Caco-2 (cell line): ENCODE measurements at regions not wholly inside any gene's neighbourhood (a gene's known extent, or its start where the extent isn't known, plus 50 kb on each side); places are given as distances from the start of the nearest gene placed in this dataset.
A peak's percentile ranks its signal among the peaks of the same experiment; 100 is the strongest.
"Not testable (repeated sequence)": the region's sequence is repeated elsewhere in the genome, so short reads cannot be mapped to it uniquely, and the experiment has no call there.

Experiments used
- BruUV-seq: library from RNA; stranded (reverse); fragments of 400-500 nt; replicated peaks from 2 replicates; lab custom pipeline; 2021; lab: Mats Ljungman, UMichigan
- CTCF ChIA-PET: fragments of 300-600 bp; sonication (Branson Sonifier 250); formaldehyde crosslinking; loops from one replicate; lab custom pipeline; 2022; ENCODE audit warnings: antibody characterized with exemption; lab: Charles Lee
- POLR2A ChIA-PET: fragments of 300-600 bp; sonication (Branson Sonifier 250); formaldehyde crosslinking; loops from one replicate; lab custom pipeline; 2022; ENCODE audit warnings: antibody characterized with exemption; lab: Charles Lee
- DNase-seq, 2 experiments: peaks; one replicate each; pipeline versions ENCODE4 v3.0.0 to v3.0.0-alpha.2; 2020 to 2022
- H3K27me3 ChIP-seq: replicated peaks from 2 replicates; pipeline ENCODE4 v1.6.0; 2011; ENCODE audit warnings: low read length; ENCODE audit not compliant: control insufficient read depth, insufficient read depth
- H3K36me3 ChIP-seq: 2 replicates; pipeline ENCODE4 v1.5.1; 2011; ENCODE audit warnings: low read length; ENCODE audit not compliant: control insufficient read depth, insufficient read depth
- H3K4me1 ChIP-seq: fragments of 250-450 bp; sonication (Bioruptor Pico); 2 replicates; pipeline ENCODE4 v1.5.1; 2020; ENCODE audit warnings: mild to moderate bottlenecking
- H3K4me3 ChIP-seq: 2 replicates; pipeline ENCODE4 v1.5.1; 2011; ENCODE audit warnings: low read depth, mild to moderate bottlenecking, control low read depth, low read length
- H3K9me3 ChIP-seq: fragments of 250-450 bp; sonication (Bioruptor Pico); 2 replicates; pipeline ENCODE4 v1.5.1; 2020; ENCODE audit warnings: mild to moderate bottlenecking, moderate library complexity
- H3K27ac Mint-ChIP-seq: one replicate; pipeline ENCODE4 v1.8.0; 2022; ENCODE audit warnings: mixed read lengths; ENCODE audit not compliant: unreplicated experiment
- H3K27me3 Mint-ChIP-seq: one replicate; pipeline ENCODE4 v1.8.0; 2022; ENCODE audit warnings: mixed read lengths; ENCODE audit not compliant: insufficient read depth, unreplicated experiment
- H3K36me3 Mint-ChIP-seq: one replicate; pipeline ENCODE4 v1.8.0; 2022; ENCODE audit warnings: mild to moderate bottlenecking, mixed read lengths; ENCODE audit not compliant: insufficient read depth, unreplicated experiment
- H3K4me1 Mint-ChIP-seq: one replicate; pipeline ENCODE4 v1.8.0; 2022; ENCODE audit warnings: low read depth, mixed read lengths; ENCODE audit not compliant: unreplicated experiment
- H3K4me3 Mint-ChIP-seq: one replicate; pipeline ENCODE4 v1.8.0; 2022; ENCODE audit warnings: mild to moderate bottlenecking, moderate library complexity, mixed read lengths; ENCODE audit not compliant: unreplicated experiment
- H3K9me3 Mint-ChIP-seq: one replicate; pipeline ENCODE4 v1.8.0; 2022; ENCODE audit warnings: mixed read lengths; ENCODE audit not compliant: unreplicated experiment
- intact Hi-C: fragments of 100-400 bp; cut with micrococcal nuclease; formaldehyde crosslinking; loops from one replicate; pipeline ENCODE4 v1.10.0; 2022; ENCODE audit not compliant: unreplicated experiment
- TF ChIP-seq, protein P1 (sequence below), 2 experiments: fragments of 200-600 bp in 1 of 2; IDR thresholded peaks; 1 replicate in 1 of 2; 2 replicates in 1 of 2; pipeline versions ENCODE4 v1.5.1 to v1.8.0; 2011 to 2022; ENCODE audit warnings: antibody characterized with exemption in 1 of 2, control low read depth in 1 of 2, inconsistent platforms in 1 of 2, low read depth in 1 of 2, low read length in 1 of 2, mild to moderate bottlenecking in 1 of 2, moderate library complexity in 1 of 2; ENCODE audit not compliant: insufficient read depth in 1 of 2, severe bottlenecking in 1 of 2, unreplicated experiment in 1 of 2

DNA sequence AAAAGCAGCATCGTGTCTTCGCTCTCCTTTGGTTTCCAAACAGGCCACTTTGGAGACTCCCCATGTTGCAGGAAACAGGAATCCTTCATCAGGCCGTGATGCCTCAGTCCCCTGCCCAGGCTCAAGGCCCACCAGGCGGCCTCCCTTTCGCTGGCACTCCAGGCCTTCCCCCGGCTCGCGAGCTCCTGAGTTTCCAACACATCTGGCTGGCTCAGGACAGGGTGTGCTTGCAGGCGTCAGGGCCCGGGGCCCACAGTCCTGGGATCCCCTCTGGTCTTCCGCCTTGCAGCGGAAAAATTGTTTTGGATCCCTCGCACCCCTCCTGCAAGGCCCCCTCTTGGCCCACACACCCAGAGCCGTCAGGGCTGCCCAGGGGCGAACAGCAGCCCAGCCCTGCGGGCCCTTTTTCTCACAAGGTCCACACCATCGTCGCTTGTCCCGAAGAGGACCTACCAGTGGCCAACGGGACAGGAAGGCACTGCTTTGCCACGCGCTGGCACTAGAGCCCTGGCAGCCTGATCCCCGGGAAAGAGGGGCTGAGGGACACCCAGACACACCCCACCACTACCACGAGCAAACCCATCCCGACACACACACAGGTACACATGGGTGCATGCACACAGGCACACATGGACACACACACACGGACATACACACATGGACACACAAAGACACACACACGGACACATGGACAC lies 1930.9 kb upstream of the DEFB115 start:
- Mint-ChIP-seq H3K27me3 (no peaks in the 10 kb centered on the region), H3K4me1 (no peaks in the 10 kb centered on the region), H3K36me3 (no peaks in the 10 kb centered on the region), H3K9me3 (peaks cover 24% of the 10 kb centered on the region), H3K4me3 (peak overlapping the region; percentile 14), H3K27ac (no peak overlapping the region)
- ChIA-PET POLR2A (no interaction called here), CTCF (no interaction called here)
- Histone ChIP-seq H3K27me3 (no peaks in the 10 kb centered on the region), H3K4me3 (no peak overlapping the region), H3K9me3 (peaks cover 6% of the 10 kb centered on the region; the same call in 1 of the 2 replicates), H3K36me3 (no peaks in the 10 kb centered on the region), H3K4me1 (no peaks in the 10 kb centered on the region)
- DNase-seq: no peak
- intact Hi-C loops: loop anchor here (1.0 kb wide), 1 partner anchor 960 kb away; no protein-coding TSS in a partner anchor
- no TSS peak for BruUV-seq
- TF ChIP-seq, protein P1, sequence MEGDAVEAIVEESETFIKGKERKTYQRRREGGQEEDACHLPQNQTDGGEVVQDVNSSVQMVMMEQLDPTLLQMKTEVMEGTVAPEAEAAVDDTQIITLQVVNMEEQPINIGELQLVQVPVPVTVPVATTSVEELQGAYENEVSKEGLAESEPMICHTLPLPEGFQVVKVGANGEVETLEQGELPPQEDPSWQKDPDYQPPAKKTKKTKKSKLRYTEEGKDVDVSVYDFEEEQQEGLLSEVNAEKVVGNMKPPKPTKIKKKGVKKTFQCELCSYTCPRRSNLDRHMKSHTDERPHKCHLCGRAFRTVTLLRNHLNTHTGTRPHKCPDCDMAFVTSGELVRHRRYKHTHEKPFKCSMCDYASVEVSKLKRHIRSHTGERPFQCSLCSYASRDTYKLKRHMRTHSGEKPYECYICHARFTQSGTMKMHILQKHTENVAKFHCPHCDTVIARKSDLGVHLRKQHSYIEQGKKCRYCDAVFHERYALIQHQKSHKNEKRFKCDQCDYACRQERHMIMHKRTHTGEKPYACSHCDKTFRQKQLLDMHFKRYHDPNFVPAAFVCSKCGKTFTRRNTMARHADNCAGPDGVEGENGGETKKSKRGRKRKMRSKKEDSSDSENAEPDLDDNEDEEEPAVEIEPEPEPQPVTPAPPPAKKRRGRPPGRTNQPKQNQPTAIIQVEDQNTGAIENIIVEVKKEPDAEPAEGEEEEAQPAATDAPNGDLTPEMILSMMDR (IDR thresholded peaks at IDR 0.05; ENCODE audit: insufficient read depth in 1 of 2, low read depth in 1 of 2, low read length in 1 of 2, severe bottlenecking in 1 of 2, unreplicated experiment in 1 of 2): no peak

DNA sequence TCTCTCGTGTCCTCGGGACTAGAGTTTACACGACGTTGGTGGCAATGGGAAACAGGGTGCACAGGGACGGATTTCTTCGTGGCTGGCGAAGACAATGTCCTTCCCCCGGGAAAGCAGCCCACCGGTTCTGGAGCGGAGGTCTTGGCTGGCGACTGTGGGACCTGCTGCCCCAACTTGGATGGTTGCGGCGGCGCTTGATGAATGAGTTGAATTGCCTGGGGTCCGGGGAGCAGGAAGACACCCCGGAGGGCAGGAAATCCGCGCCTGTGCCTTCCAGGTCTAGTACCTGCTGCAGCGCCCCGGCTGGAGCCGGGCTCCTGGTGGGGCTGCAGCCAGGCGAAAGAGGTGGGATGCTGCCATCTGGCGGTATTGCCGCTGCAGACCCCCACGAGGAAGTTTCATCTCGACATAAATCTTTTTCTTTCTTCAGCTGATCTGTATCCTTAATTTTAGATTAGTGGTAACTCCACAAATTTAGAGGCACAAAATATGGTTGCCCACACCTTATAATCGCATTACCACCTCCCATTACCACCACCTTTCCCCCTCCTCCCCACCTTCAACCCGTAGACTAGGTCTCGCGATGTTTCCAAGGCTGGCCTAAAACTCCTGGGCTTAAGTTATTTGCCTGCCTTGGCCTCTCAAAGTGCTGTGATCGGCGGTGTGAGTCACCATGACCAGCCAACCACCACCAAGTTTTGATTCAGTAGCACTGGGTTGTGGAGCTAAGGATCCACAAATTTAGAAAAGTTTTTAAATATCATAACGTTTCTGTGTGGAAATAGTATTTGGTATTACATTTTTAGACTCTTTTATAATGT lies 1929.7 kb upstream of the DEFB115 start:
- H3K4me3 Mint-ChIP-seq, H3K4me1 Mint-ChIP-seq, H3K36me3 ChIP-seq, POLR2A ChIA-PET, BruUV-seq, H3K27ac Mint-ChIP-seq, H3K27me3 Mint-ChIP-seq, H3K4me1 ChIP-seq, H3K4me3 ChIP-seq, H3K27me3 ChIP-seq, H3K36me3 Mint-ChIP-seq, H3K9me3 ChIP-seq: not testable (repeated sequence)
- intact Hi-C loops: loop anchor here (1.0 to 2.0 kb wide), 2 partner anchors 958 to 1021 kb away; no protein-coding TSS in a partner anchor
- CTCF ChIA-PET: interaction anchor here (1.1 kb wide), 1 partner anchor 1049 kb away, joined by 4 read pairs; no protein-coding TSS in a partner anchor
- TF ChIP-seq, protein P1 (IDR thresholded peaks at IDR 0.05; ENCODE audit: insufficient read depth in 1 of 2, low read depth in 1 of 2, low read length in 1 of 2, severe bottlenecking in 1 of 2, unreplicated experiment in 1 of 2): peak; percentile 26 to 84
- peak in 1 of 2 experiments; percentile 68 for DNase-seq
- peaks cover 30% of the 10 kb centered on the region for H3K9me3 Mint-ChIP-seq

- H3K9me3 ChIP-seq, BruUV-seq, intact Hi-C loops, H3K27me3 Mint-ChIP-seq, H3K4me1 ChIP-seq, H3K27me3 ChIP-seq, CTCF ChIA-PET, H3K36me3 ChIP-seq, H3K4me3 ChIP-seq, H3K4me1 Mint-ChIP-seq, H3K4me3 Mint-ChIP-seq, H3K36me3 Mint-ChIP-seq, H3K27ac Mint-ChIP-seq, POLR2A ChIA-PET: not testable (repeated sequence)
- DNase-seq: peak in 1 of 2 experiments; percentile 23
- peaks cover 43% of the 10 kb centered on the region for H3K9me3 Mint-ChIP-seq
Measured at GRCh38 chr20:29330429-29331115, 1926.9 kb upstream of the DEFB115 start.
